ENCODE measurements at regions not wholly inside any gene's neighbourhood (a gene's known extent, or its start where the extent isn't known, plus 50 kb on each side); places are given as distances from the start of the nearest gene placed in this dataset.

- peak overlapping the region; percentile 1 for H3K9ac ChIP-seq (ENCODE audit: low read length)
- peak overlapping the region; percentile 84 for H2AK5ac ChIP-seq (ENCODE audit: low read length, severe bottlenecking)
- no peak overlapping the region for H2BK15ac ChIP-seq (ENCODE audit: low read depth, poor library complexity, severe bottlenecking)
- H4K8ac ChIP-seq (ENCODE audit: low read length), result peak overlapping the region; percentile 19
- H2BK120ac ChIP-seq (ENCODE audit: low read depth, low read length), result no peak overlapping the region
- H2AFZ ChIP-seq (ENCODE audit: low read depth, low read length), result no peak overlapping the region
- 40% methylated on average over 9 of the region's 9 CpGs for WGBS
- H3K14ac ChIP-seq (ENCODE audit: low read length in 2 of 2), result no peak overlapping the region
- no peaks in the 10 kb centered on the region for H3K9me3 ChIP-seq (ENCODE audit: control insufficient read depth, low read length)
- no peak overlapping the region for H3K23ac ChIP-seq (ENCODE audit: low read length in 2 of 2)
- peak overlapping the region in 1 of 2 experiments; percentile 57 for H3K18ac ChIP-seq (ENCODE audit: low read depth in 1 of 2, low read length in 2 of 2)
- no peaks in the 10 kb centered on the region for H3K79me1 ChIP-seq (replicated peaks; ENCODE audit: low read length, poor library complexity, severe bottlenecking)
- no peaks in the 10 kb centered on the region for H3K36me3 ChIP-seq (ENCODE audit: control insufficient read depth in 1 of 2, insufficient read depth in 2 of 2, low read depth in 1 of 2, low read length in 2 of 2)
- H3K4ac ChIP-seq (ENCODE audit: low read depth in 1 of 2, low read length in 2 of 2), result no peak overlapping the region
- H3K4me3 ChIP-seq (ENCODE audit: insufficient read depth in 1 of 2, low read depth in 1 of 2, low read length in 2 of 2), result no peak overlapping the region
- H3K27ac ChIP-seq (ENCODE audit: low read length, poor library complexity, severe bottlenecking), result no peak overlapping the region
- H3K27me3 ChIP-seq (ENCODE audit: control insufficient read depth in 1 of 2, insufficient read depth in 1 of 2, low read length in 2 of 2), result no peaks in the 10 kb centered on the region
- no peak overlapping the region for H4K91ac ChIP-seq (ENCODE audit: low read length)
- peak overlapping the region; percentile 37 to 90 for H2BK12ac ChIP-seq (ENCODE audit: low read length in 2 of 2)
- peak overlapping the region; percentile 50 for H2BK5ac ChIP-seq (ENCODE audit: low read depth, low read length, poor library complexity, severe bottlenecking)
- H3K4me2 ChIP-seq (ENCODE audit: low read length, poor library complexity, severe bottlenecking), result no peak overlapping the region
- peak; percentile 88 for DNase-seq
- no peaks in the 10 kb centered on the region for H3K4me1 ChIP-seq (ENCODE audit: control insufficient read depth, insufficient read depth, low read depth, low read length)
Observed at GRCh38 chr15:94042180-94042928, 189.0 kb upstream of the MCTP2 start.

DNA sequence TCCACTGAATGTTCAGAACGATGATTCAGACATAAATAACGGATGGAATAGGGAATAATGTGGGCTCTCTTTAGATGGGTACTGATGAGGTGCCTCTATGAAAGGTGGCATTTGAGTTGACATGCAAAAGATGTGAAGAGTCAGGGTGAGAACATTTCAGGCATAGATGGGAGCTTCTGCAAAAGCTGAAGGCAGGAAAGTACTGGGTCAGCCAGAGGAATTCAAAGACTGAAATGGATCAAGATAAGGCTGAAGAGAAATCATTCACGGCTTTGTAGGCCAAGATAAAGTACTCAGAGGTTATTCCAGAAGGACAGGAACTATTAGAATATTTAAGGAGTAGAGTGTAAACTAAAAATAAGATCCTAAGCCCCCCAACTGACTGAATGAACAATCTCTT, 189.6 kb upstream of the MCTP2 start:
- Histone ChIP-seq H4K8ac (ENCODE audit: low read length) (no peak overlapping the region), H3K27ac (ENCODE audit: low read length, poor library complexity, severe bottlenecking) (no peak overlapping the region), H3K27me3 (ENCODE audit: control insufficient read depth in 1 of 2, insufficient read depth in 1 of 2, low read length in 2 of 2) (no peaks in the 10 kb centered on the region), H3K36me3 (ENCODE audit: control insufficient read depth in 1 of 2, insufficient read depth in 2 of 2, low read depth in 1 of 2, low read length in 2 of 2) (no peaks in the 10 kb centered on the region), H3K18ac (ENCODE audit: low read depth in 1 of 2, low read length in 2 of 2) (no peak overlapping the region), H3K9ac (ENCODE audit: low read length) (no peak overlapping the region), H3K4me3 (ENCODE audit: insufficient read depth in 1 of 2, low read depth in 1 of 2, low read length in 2 of 2) (no peak overlapping the region), H4K91ac (ENCODE audit: low read length) (no peak overlapping the region), H2AFZ (ENCODE audit: low read depth, low read length) (no peak overlapping the region), H3K4me1 (ENCODE audit: control insufficient read depth, insufficient read depth, low read depth, low read length) (no peaks in the 10 kb centered on the region), H3K14ac (ENCODE audit: low read length in 2 of 2) (no peak overlapping the region), H3K23ac (ENCODE audit: low read length in 2 of 2) (no peak overlapping the region), H3K4ac (ENCODE audit: low read depth in 1 of 2, low read length in 2 of 2) (no peak overlapping the region), H2BK120ac (ENCODE audit: low read depth, low read length) (no peak overlapping the region), H3K4me2 (ENCODE audit: low read length, poor library complexity, severe bottlenecking) (no peak overlapping the region), H2BK15ac (ENCODE audit: low read depth, poor library complexity, severe bottlenecking) (no peak overlapping the region), H3K79me1 (replicated peaks; ENCODE audit: low read length, poor library complexity, severe bottlenecking) (no peaks in the 10 kb centered on the region), H2BK12ac (ENCODE audit: low read length in 2 of 2) (no peak overlapping the region), H2BK5ac (ENCODE audit: low read depth, low read length, poor library complexity, severe bottlenecking) (peak overlapping the region; percentile 50), H3K9me3 (ENCODE audit: control insufficient read depth, low read length) (no peaks in the 10 kb centered on the region), H2AK5ac (ENCODE audit: low read length, severe bottlenecking) (no peak overlapping the region)
- DNase-seq, result no peak
- WGBS, result 85% methylated on average over 2 of the region's 3 CpGs

GRCh38 chr15:94040541-94041248, 190.7 kb upstream of the MCTP2 start:
- Histone ChIP-seq H3K79me1 (replicated peaks; ENCODE audit: low read length, poor library complexity, severe bottlenecking) (no peaks in the 10 kb centered on the region), H2BK120ac (ENCODE audit: low read depth, low read length) (no peak overlapping the region), H3K18ac (ENCODE audit: low read depth in 1 of 2, low read length in 2 of 2) (no peak overlapping the region), H3K4me2 (ENCODE audit: low read length, poor library complexity, severe bottlenecking) (no peak overlapping the region), H3K23ac (ENCODE audit: low read length in 2 of 2) (no peak overlapping the region), H2BK12ac (ENCODE audit: low read length in 2 of 2) (no peak overlapping the region), H3K9me3 (ENCODE audit: control insufficient read depth, low read length) (no peaks in the 10 kb centered on the region), H3K4me1 (ENCODE audit: control insufficient read depth, insufficient read depth, low read depth, low read length) (peaks cover 2% of the 10 kb centered on the region), H2AFZ (ENCODE audit: low read depth, low read length) (no peak overlapping the region), H3K27me3 (ENCODE audit: control insufficient read depth in 1 of 2, insufficient read depth in 1 of 2, low read length in 2 of 2) (no peaks in the 10 kb centered on the region), H3K36me3 (ENCODE audit: control insufficient read depth in 1 of 2, insufficient read depth in 2 of 2, low read depth in 1 of 2, low read length in 2 of 2) (no peaks in the 10 kb centered on the region), H2BK15ac (ENCODE audit: low read depth, poor library complexity, severe bottlenecking) (no peak overlapping the region), H4K8ac (ENCODE audit: low read length) (no peak overlapping the region), H2AK5ac (ENCODE audit: low read length, severe bottlenecking) (no peak overlapping the region), H2BK5ac (ENCODE audit: low read depth, low read length, poor library complexity, severe bottlenecking) (no peak overlapping the region), H3K9ac (ENCODE audit: low read length) (no peak overlapping the region), H4K91ac (ENCODE audit: low read length) (no peak overlapping the region), H3K4ac (ENCODE audit: low read depth in 1 of 2, low read length in 2 of 2) (no peak overlapping the region), H3K27ac (ENCODE audit: low read length, poor library complexity, severe bottlenecking) (peak overlapping the region; percentile 69), H3K14ac (ENCODE audit: low read length in 2 of 2) (no peak overlapping the region), H3K4me3 (ENCODE audit: insufficient read depth in 1 of 2, low read depth in 1 of 2, low read length in 2 of 2) (no peak overlapping the region)
- WGBS, result 80% methylated on average over 1 of the region's 2 CpGs
- no peak for DNase-seq

- Histone ChIP-seq H3K9me3 (ENCODE audit: control insufficient read depth, low read length) (no peaks in the 10 kb centered on the region), H3K4me2 (ENCODE audit: low read length, poor library complexity, severe bottlenecking) (no peak overlapping the region), H2AFZ (ENCODE audit: low read depth, low read length) (no peak overlapping the region), H2AK5ac (ENCODE audit: low read length, severe bottlenecking) (no peak overlapping the region), H4K8ac (ENCODE audit: low read length) (no peak overlapping the region), H2BK15ac (ENCODE audit: low read depth, poor library complexity, severe bottlenecking) (no peak overlapping the region), H3K9ac (ENCODE audit: low read length) (no peak overlapping the region), H3K14ac (ENCODE audit: low read length in 2 of 2) (no peak overlapping the region), H3K27ac (ENCODE audit: low read length, poor library complexity, severe bottlenecking) (no peak overlapping the region), H3K36me3 (ENCODE audit: control insufficient read depth in 1 of 2, insufficient read depth in 2 of 2, low read depth in 1 of 2, low read length in 2 of 2) (no peaks in the 10 kb centered on the region), H2BK5ac (ENCODE audit: low read depth, low read length, poor library complexity, severe bottlenecking) (no peak overlapping the region), H3K4me3 (ENCODE audit: insufficient read depth in 1 of 2, low read depth in 1 of 2, low read length in 2 of 2) (no peak overlapping the region), H3K18ac (ENCODE audit: low read depth in 1 of 2, low read length in 2 of 2) (no peak overlapping the region), H3K4ac (ENCODE audit: low read depth in 1 of 2, low read length in 2 of 2) (no peak overlapping the region), H2BK12ac (ENCODE audit: low read length in 2 of 2) (no peak overlapping the region), H3K4me1 (ENCODE audit: control insufficient read depth, insufficient read depth, low read depth, low read length) (peaks cover 2% of the 10 kb centered on the region), H4K91ac (ENCODE audit: low read length) (peak overlapping the region; percentile 50), H3K27me3 (ENCODE audit: control insufficient read depth in 1 of 2, insufficient read depth in 1 of 2, low read length in 2 of 2) (no peaks in the 10 kb centered on the region), H2BK120ac (ENCODE audit: low read depth, low read length) (no peak overlapping the region), H3K23ac (ENCODE audit: low read length in 2 of 2) (no peak overlapping the region), H3K79me1 (replicated peaks; ENCODE audit: low read length, poor library complexity, severe bottlenecking) (no peaks in the 10 kb centered on the region)
- no peak for DNase-seq
- 88% methylated on average over 2 of the region's 2 CpGs for WGBS
Observed at GRCh38 chr15:94036156-94036555, 195.2 kb upstream of the MCTP2 start.
